OCI-M1 (cell line): ENCODE measurements at regions not wholly inside any gene's neighbourhood (a gene's known extent, or its start where the extent isn't known, plus 50 kb on each side); places are given as distances from the start of the nearest gene placed in this dataset.

Source experiments
- DNase-seq: peaks from one replicate; lab custom pipeline; 2025; lab: John Stamatoyannopoulos, UW

DNA sequence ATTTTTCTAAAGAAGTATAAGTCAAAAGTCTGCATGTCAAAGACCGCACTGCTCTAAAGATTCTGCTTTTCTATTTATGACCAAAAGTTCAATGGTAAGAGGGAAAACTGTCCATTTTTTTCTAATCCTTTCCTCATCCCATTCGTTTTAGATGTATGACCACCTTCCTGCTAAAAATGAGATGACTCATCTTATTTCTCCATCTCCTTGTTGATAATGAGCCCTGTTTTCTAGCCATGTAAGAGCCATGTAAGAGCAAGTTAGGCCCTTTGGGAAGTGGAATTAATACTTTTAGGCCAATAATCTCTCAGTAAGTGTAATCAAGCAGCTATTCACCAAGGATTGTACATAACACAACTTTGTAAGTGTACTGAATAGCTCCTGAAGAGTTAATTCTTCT lies 475.6 kb upstream of the B3GALT2 start:
- DNase-seq = no peak

DNA sequence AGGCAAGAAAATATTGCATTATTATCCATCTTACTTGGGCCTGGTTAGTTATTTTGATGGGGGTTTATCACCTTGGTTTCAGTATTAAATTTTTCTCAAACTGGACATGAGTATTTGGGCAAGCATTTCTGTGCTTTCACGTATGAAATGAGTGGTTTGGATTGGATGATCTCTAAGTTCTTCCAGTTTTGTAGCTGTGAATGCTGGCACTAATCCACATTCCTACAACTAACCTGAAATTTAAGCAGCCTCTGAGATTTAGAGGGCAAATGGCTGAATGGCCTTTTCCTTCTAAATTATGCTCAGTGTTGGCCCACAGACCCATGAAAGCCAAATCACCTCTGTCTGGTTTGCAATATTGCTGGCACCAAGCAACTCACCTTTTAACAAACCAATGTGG lies 475.0 kb upstream of the B3GALT2 start:
- no peak for DNase-seq

DNA sequence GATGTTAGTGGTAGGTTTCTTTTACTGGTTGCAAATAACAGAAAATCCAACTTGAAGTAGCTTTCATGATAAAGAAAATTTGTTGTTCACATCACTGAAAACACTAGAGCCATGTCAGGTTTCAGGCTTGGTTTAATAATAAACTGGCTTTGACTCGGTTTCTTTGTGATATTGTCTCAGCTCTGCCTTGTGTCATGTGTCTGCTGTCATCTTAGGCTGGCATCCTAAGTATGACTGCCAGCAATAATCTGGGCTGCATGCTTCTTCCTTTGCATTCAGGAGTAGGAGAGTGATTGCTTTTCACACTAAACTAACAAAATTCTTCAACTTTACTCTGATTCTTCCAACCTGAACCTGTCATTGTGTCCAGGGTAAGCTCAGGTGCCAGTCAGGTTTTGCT lies 474.0 kb upstream of the B3GALT2 start:
- DNase-seq = no peak

DNA sequence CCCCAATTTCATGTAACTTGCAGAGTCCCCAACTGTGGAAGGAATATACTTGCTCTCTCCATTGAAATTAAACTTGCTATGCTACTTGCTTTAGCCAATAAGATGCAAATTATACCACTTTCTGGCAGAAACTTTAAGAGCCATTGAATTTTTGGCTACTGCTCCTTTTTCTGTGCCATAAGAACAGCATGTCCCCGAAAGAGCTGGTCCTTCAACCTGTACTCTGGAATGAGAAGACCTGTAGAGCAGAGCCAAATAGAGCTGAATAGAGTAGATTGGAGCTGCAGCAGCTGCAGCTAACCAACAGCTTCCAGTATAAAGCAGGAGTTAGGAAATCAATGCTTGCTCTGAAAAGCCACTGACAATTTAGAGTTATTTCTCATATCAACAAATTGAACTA lies 472.3 kb upstream of the B3GALT2 start:
- no peak for DNase-seq

DNA sequence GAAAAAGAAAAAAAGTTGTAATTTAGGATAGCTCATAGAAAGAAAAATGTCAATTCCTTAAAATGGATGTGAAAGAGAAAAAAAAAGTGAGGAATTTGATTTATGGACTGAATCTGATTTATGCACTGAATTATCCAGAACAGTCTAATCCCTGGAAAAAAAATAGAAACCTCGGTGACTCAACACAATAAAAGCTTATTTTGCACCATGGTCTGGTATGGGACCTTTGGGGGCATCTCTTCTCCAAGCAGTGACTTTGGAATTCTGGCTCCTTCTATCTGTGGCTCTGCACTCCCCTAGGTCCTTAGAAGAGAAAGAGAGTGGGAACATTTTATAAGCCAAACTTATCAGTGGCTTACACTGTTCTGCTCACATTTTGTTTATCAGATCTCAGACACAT lies 471.7 kb upstream of the B3GALT2 start:
- DNase-seq = peak; percentile 30

DNA sequence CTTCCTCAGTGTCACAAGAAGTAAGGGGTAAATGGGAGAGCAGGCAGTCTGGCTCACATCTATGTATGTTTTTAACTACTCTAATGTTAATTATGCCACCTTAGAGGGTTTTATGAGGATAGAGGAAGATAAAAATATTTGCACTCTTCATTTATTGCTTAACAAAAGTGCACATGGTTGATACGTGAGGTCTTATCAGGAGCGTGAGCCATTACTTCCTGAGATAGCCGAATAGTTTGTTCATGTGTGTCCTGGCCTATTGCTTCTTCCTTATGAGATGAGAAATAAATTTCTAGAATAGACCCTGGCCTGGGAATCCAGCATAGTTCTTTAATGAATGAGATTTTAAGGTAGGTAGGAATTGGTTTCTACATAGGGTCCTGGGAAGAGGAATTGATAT lies 471.1 kb upstream of the B3GALT2 start:
- DNase-seq = no peak

DNA sequence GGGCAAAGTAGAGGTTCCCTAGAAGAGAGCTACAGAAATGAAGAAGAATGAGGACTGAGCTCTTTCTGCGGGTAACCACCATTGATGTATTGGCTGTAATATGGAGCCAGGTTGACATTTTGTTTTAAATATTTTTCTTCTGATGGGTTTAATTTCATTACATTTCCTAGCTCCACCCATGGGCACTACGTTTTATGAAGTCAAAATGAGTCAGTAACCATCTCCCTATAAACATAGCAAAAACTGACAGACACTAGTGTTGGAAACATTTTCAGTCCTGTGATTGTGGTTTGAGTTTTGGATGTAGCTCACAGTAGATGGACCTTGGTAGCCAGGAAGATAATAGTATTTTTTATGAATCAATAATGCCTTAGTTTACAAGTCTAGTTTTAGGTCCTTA lies 470.4 kb upstream of the B3GALT2 start:
- DNase-seq = no peak

DNA sequence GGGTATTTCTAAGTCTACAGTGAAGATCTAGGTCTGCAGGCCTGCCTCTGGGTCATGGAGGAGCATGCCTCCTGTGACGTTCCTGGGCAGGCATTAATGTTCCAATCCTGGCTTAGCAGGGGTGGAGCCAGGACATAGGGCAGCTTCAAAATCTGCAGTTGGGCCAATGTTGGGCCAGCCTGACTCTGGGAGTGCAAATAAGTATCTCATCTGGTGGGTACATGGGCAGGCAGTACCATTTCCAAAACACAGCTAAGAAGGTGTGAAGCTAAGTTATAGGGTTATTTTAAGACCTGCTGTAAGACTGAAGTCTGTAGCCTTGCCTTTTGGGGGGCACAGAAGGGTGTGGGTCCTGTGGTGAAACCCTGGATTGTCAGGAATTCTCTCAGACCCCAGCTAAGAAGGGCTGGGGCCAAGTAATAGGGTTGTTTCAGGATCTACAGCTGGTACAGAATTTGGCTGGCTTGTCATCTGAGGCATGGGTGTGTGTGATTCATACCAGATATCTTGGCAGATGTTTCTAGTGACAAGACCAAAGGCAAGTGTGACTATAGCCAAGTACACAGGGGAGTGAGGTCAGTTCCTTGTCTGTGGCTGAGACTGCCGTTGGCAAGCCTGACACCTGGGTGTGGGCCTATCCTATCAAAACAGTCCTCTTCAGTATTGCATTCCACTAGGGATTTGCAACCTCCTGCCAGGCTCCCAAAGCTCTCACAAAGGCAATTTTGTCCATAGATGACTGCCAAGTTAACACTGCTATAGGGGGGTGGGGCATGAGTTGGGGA lies 468.7 kb upstream of the B3GALT2 start:
- DNase-seq = peak; percentile 23

DNA sequence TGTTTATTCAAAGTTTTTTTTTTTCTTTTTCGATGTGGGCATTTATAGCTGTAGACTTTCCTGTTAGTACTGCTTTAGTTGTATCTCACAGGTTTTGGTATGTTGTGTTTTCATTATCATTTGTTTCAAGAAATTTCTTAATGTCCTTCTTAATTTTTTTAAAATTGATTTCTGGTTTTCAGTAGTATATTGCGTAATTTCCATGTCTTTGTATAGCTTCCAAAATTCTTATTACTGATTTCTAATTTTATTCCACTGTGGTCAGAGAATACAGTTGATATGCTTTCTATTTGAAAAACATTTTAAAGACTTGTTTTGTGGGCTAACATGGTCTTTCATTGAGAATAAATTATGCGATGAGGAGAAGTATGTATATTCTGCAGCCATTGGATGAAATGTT lies 463.2 kb upstream of the B3GALT2 start:
- no peak for DNase-seq

DNA sequence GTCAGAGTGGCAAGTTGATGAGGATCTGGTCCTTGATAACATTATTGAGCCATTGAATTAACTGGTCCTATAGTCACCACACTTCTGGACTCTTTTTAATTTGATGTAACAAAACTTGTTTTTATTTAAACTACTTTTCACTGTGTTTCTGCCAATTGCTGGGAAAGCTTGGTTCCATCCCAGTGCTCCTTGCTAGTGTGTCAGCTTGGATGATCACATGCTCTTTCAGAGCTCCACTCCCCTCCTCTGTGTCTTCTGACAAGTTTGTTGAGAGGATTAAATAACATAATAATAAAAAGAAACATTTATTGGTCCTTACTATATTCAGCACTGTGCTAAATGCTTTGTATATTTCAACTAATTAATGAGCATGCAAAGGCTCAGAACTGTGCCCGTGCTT lies 448.5 kb upstream of the B3GALT2 start:
- DNase-seq = no peak

DNA sequence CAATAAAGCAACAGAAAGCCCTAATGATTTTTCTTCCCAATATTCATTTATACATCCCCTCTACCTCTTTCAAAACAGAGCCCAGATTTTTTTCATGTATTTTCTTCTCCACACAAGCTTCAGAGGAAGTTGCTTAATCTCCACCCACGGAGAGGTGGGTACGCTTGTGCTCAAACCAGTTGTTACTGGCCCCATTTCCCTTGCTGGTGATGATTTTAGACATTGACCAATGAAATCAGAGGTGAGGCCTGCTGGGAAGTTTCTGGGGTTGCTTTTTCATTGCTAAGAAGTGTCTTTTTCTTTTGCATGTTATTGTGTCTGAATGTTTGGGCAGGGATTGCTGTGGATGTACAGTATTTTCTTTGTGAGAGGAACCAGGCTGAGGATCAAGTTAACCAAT lies 448.1 kb upstream of the B3GALT2 start:
- peak; percentile 53 for DNase-seq

DNA sequence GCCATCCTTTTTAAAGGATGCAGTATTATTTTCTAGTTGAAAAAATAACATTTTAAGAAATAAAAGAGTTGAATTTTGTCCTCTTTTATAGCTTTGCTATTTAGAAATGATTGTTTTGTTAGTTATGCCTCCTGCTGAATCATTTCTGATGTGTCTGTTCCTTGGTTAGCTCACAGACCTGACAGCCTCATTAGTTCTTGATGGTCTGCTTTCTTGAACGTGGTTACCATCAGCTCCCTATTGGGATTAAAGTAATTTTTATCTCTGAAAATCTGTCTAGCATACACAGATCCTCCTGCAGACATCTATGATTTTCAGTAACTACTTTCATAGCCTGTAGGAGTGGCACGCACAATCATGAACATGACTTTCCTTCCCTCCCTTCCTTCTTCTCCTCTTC lies 447.6 kb upstream of the B3GALT2 start:
- DNase-seq = no peak

DNA sequence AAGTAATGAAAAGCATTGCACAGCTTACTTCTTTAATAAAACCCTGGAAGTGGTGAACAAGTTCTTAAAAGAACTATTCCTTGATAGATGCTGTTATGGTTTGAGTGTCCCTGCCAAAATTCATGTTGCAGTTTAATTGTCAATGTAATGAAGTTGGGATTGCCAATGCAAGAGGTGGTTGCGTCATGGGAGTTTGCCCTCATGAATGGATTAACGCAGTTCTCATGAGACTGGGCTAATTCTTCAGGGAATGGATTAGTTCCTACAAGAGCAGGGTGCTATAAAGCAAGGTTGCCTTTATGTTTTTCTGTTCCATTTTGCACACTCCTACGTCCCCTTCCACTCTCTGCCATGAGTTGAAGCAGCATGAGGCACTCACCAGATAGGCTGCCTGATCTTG lies 446.7 kb upstream of the B3GALT2 start:
- DNase-seq = no peak

DNA sequence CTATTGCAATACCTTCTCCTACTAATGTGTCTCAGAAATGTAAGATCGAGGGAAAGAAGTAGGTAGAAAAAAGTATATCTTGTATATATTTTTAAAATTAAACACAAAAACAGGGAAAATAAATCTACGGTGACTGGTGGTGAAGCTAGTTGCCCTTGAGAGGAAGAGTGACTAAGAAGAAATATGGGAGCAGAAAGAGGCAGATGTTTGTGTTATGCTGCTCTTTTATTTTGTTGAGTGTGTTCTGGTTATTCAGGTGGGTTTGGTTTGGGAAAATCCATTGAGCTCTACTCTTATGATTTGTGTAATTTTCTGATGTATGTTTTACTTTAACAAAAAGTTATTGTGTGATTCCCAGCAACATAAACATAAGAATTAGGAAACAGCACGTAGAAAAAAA lies 444.9 kb upstream of the B3GALT2 start:
- no peak for DNase-seq

DNA sequence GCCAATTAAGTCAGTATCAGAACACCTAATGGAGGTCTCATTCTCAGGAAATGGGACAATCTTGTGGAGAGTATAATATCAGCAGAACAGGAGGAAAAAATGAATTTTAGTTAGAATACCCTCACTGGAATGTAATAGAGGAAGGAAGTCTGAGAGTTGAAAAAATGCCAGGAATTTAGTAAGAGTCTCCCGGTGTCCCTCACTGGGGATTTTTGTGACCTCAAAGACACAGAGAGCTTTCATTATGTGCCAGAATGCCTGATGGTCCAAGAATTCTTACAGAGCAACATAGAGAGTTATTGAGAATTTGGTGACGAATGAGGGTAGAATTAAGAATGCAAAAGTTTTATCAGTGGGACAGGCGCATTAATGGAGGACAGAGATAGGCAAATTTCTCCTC lies 443.5 kb upstream of the B3GALT2 start:
- DNase-seq = no peak

DNA sequence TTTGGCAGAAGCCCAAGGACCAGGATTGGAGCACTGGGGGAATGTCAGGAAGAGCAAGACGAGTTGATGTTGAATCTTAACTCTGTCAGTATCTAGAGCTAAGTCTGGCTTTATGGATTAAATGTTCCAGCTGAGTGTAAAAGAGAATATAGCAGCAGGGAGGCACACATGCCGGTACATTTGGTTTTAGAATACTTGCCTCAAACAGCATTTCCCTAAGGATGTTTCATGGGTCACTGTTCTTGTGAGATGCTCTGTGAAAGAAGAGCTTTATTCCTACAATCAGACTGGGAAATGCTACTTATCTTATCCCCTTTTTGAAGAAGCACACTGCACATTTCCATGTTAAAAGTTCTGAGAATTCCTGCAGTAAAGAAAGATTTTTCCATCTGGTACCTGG lies 440.3 kb upstream of the B3GALT2 start:
- DNase-seq = no peak

DNA sequence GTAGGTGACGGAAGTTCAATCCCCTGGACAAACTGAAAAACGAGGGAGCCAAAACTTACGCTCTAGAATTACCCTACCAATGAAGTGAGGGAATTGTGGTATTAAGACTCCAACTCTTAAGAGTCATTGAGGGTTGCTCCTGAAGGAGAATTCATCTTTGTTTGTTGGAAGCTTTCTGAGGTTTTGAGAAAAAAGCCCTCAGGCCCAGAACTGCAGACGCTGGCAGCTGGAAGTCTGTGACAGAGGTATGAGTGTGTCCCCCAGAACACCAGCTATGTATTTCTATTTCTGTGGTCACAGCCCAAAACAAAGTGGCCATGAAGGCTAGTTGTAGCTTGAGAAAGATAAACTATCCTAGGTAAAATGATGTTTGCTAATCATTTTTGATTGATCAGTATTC lies 438.8 kb upstream of the B3GALT2 start:
- DNase-seq = no peak

DNA sequence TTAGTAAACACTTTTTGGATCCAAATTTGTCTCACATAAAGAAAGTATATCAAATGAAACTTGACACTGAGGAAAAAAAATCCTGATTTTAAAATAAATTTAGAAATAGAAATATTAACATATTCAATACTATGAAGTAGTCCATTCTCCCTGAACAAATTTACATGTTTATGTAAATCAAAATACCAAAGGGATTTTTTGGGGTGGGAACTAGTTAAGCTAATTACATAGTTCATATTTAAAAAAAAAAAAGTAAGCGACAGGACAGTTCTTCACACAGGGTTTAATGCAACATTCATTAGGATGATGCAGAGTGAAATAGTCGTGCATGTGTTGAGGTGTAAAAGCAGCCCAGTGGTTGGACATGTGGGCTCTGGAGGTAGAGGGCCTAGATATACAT lies 433.5 kb upstream of the B3GALT2 start:
- DNase-seq = no peak

DNA sequence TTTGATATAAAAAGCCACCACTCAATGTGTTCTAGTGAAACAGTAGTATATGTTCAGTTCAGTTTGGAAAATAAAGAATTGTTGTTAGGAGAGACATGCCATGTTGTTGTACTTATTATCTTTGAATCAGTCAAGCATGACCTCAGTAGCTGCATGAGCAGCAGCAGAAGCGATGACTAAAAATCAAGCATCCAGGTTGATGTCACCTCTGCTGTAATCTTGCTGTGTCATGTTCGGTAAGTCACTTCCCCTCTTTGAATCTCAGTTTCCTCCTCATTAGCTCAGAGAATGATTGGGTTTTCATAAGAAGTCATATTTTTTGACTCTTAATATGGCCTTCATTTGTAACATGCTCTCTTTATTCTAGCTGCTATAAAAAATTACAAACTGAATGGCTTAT lies 428.4 kb upstream of the B3GALT2 start:
- DNase-seq = peak; percentile 20

DNA sequence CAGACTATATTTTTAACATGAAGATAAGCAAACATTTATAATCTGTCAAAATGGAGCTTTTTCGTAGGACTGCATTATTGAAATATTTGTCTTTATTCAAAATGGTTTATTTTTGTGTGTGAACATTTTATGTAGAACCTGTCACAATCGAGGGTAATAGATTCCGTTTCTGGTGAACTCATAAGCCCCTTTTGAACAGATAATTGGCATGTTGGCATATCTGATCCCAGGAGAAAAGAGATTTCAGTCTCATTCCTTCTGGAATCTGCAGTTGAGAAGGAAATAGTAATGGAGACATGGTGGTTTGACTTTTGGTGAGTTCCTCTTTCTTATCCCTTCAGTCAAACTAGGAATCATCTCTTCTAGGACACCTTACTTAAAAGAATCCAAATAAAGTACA lies 427.9 kb upstream of the B3GALT2 start:
- DNase-seq = no peak

DNA sequence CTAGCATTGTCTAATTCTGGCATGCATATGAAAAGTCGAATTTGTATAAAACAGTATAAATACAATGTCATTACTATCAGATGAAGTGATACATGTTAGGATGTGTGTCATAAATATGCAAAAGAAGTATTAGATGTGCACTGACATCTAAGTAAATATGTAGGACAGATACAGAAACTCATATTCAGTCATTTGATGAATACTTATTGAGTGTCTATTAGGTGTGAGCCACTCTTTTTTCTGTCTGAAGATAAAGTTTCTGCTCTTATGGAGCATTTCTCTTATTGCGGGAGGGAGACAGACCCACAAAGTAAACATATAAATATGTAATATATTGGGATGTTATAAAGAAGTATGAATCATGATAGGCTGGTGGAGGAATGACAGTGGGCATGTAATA lies 426.6 kb upstream of the B3GALT2 start:
- no peak for DNase-seq

DNA sequence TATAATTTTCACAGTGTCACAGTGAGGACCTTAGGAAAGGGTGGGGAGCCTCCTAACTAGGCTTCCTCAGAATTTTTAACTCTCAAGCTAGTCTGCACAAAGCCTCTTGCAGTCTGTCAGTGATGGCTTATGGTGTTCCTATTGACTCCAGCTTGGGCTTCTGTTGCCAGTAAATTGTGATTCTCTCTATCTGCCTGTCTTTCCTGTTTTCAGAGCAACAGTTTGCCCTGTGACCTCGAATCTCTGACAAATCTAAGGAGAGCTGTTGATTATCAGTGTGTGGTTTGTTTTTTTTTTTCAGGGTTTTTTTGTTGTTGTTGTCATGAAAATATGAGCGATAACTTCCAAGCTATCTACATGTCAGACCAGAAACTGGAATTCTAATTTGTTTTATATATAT lies 423.2 kb upstream of the B3GALT2 start:
- DNase-seq = no peak

DNA sequence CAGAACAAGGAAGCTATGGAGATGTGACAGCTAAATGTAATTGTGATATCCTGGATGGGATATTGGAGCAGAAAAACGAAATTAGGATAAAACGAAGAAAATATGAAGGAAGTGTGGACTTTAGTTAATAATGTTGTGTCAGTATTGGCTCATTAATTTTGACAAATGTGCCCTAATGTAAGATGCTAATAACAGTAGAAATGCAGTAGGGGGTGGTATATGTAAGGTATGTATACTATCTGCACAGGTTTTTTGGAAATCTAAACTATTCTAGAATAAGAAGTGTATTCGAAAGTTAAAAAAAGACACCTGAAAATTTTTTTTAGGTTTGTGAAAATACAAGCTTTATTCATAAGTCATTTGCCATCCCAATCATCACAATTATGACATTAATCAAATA lies 421.4 kb upstream of the B3GALT2 start:
- no peak for DNase-seq

DNA sequence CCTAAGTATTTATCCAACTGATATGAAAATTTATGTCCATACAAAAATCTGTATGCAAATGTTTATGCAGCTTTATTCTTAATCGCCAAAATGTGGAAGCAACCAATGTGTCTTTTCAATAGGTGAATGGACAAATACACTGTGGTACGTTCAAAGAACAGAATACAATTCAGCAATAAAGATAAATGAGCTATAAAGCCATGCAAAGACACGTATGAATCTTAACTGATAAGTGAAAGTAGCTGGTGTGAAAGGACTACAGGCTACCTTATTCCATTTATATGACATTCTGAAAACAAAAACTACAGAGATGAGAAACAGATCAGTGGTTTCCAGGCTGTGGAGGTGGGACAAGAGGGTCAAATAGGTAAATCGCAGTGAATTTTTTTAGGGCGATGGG lies 419.6 kb upstream of the B3GALT2 start:
- DNase-seq = no peak

DNA sequence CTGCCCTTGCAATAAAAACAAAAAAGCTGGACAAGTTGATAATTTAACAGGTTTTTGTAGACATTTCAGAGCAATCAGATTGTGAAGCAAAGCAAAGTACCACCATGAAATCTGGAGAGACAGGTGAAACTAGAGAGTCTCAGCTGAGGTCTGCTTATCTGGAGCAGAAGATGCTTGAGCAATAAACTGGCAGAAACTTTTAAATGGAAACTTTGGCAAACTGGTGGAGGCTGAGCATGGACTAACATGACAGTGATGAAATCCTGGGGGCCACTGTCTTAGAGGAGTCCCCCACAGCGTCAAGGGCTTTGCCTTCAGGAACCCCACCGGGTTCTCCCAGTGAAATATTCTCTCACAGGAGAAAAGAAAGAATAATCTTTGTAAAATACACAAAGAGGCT lies 416.3 kb upstream of the B3GALT2 start:
- DNase-seq = no peak
